Activated effector memory CD4-positive, alpha-beta T cell treated with anti-CD3 and anti-CD28 coated beads, Interleukin-2, amount 50 U/mL, for 16 hours (primary cell): ENCODE measurements at regions not wholly inside any gene's neighbourhood (a gene's known extent, or its start where the extent isn't known, plus 50 kb on each side); places are given as distances from the start of the nearest gene placed in this dataset.

Experiments
- DNase-seq: peaks from one replicate; pipeline ENCODE4 v3.0.0-alpha.2; 2020

- no peak for DNase-seq
These were observed 96.5 kb upstream of the PGRMC2 start for GRCh38 chr4:128384091-128384520.

DNA sequence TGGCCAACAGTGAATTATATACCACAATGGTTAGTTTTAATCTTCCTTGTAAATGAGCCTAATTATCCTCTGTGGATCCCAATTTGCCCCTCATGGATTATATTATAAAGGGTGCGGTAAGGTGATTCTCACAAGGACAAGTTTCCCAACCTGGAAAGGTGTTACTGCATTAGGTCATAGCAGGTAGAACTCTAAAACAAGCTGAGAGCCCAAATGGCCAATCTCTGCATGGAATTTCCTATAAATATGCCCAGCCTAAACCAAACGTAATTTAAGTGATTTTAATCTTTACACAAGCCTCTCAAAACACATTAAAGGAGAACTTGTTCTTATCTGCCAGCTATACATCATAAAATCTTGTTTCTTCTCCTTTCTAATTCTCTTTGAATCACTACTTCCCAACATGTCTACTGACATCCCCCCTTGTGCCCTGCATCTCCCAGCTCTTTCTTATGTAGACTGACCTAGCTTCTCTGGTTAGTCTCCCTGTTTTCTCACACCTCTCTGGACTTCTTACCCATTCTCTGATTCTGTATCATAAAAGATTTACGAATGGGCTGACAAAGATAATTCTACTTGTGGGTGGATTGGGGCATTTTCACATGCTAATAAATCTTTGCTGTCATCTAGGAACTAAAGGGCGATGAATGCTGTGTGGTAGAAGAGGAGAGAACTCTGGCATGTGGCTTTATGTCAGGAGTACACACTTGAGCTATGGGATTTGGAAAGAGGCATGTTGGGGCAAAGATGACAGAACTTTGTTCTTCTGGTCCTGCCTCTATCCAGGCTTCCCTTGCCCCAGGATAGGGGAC is 94.3 kb upstream of the PGRMC2 start:
- no peak for DNase-seq

DNA sequence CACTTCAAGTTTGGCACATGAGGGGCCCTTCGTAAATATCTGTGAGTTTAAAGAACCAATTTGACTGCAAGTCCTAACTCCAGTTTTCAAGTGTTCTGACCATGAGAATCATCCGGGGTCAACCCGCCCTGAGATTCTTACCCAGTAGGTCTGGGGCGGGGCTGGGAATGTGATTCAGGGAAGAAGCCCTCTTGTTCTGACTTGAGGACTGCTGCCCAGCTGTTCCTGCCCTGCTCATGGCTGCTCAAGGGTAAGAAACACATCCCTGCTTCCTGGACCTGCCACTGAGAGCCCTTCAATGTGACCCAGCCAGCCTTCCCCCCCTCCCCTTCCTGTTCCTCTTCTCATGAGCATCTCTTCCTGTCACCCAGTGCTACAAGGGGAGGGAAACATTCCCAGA is 92.7 kb upstream of the PGRMC2 start:
- no peak for DNase-seq

DNA sequence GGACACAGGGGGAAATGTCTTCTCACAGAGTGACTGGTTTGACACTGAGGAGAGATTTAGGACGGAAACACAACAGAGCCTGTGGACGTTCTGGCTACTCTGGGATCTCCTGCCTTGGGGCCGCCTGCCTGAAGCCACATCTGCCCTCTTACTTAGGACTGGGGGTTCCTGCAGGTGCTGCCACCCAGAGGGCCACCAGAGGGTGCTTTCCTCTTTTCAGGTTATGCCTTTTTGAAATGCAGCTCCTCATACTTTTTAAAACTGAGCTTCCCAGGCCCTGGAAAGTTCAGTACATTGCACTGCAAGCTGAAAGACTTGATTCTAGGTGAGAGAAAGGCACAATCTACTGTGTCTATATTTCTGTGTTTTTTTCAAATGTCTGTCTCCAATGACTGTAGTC is 92.2 kb upstream of the PGRMC2 start:
- no peak for DNase-seq

DNA sequence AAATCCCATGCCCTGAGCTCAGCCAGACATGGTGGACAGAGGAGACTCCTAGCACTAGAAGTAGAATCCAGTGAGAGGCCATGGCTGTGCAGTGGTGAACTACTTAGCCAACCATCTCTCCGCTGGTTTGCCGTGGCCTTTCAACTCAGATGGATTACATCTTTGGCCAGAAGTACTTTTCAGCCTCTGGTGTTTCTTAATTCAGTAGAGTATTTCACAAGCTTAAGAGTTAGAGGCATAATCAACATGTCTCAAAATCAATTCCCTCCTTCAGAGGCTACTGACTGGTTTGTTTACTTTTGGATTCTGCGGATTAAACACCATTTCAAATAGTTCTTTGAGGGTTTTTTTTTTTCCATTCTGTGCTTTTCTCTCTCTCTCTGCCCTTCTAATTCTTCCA is 91.1 kb upstream of the PGRMC2 start:
- DNase-seq: no peak

DNA sequence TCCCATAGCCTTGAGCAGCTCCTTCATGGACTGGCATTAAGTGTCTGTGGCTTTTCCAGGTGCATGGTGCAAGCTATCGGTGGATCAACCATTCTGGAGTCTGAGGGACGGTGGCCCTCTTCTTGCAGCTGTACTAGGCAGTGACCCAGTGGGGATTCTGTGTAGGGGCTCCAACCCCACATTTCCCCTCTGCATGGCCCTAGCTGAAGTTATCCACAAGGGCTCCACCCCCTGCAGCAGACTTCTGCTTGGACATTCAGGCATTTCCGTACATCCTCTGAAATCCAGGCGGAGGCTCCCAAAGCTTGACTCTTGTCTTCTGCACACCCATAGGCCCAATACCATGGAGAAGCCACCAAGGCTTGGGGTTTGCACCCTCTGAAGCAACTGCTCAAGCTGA is 89.3 kb upstream of the PGRMC2 start:
- DNase-seq: no peak

- no peak for DNase-seq
These were observed 88.7 kb upstream of the PGRMC2 start for GRCh38 chr4:128376303-128376702.

DNA sequence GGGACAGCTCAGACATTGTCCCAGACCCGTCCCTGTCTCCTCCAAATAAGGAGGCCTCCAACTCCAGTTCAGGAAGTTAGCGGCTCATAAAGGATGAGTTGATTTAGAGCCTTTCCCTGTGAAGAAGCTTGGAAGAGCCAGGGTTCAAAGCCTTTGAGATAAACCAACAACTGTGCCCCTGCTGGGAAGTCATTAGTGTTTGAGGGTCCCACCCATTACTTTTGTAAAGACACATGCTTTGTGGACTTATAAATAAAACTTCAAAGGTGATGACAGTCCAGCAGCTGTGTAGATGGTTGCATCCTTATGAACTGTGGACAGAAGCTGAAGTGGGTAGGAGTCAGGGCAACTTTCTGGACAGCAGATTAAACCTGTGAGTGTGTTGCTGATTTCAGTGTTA is 86.0 kb upstream of the PGRMC2 start:
- no peak for DNase-seq

DNA sequence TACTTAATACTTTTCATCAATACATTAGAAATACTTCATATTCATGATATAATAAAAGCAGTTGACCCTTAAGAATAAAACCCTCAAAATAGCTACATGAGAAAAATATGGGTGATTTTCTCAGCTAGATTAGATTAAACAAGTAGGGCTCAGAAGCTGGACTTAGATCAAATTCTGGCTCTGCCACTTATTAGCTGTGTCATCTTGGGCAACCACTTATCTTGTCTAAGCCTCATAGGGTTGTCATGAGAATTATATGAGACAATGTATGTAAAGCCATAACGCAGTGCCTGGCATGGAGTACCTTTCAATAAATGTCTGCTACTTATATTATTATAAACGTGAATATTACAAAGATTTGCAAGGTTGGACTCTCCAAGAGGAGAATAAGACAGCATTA is 84.3 kb upstream of the PGRMC2 start:
- no peak for DNase-seq

DNA sequence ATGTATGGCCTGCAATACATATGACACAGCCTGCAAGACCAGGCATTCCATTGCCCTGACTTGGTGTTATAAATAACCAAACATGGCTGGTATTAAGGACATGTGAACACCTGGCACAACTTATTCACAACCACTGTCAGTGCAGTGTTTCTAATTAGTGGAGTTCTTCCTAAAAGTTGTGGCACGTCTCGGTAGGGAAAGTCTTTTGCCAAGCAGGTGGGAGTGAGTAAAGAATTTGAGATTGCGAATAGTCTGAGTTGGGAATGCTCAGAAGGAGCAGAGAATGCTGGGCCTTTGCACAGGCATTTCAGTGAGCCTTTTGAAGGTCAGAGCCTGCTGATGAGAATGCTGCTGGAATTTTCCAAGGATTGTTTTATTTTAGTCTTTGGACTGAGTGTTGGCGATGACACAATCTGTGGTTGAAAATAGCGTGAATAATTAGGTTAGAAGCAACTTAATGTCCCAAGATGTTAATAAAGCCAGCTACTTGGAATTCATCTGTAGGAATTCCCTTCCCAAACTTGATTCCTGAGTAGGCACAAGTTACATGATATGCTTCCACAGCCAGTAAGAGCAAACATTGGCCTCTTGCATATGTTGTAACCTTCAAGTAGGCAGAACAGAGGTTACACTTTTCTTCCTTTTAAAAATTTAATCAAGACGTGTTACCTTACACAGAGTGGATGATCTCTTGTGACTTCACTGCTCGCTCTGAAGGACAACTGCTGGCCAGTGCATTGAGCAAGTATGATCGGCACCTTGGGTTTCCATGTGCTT is 83.6 kb upstream of the PGRMC2 start:
- no peak for DNase-seq

DNA sequence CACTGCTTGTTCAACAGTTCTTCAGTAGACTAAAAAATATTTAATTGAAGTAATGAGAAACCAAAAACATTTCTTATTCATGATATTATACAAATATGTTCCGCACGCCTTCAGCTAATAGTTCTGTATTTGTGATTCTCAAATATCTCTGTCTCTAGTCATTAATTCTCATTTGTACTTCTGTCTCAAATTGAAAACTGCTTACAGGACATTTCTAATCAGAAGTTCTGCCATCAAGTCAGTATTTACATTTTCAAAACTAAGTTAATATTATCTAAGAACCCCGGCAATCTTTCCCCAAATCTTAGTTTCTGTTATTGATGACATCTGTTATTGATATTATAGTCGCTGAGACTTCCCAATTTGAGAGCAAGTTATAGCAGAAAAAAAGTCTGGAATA is 78.6 kb upstream of the PGRMC2 start:
- DNase-seq: no peak

- DNase-seq: no peak
These were observed 77.0 kb upstream of the PGRMC2 start for GRCh38 chr4:128364565-128364964.

GRCh38 chr4:128363966-128364365 is 76.4 kb upstream of the PGRMC2 start:
- DNase-seq: no peak

DNA sequence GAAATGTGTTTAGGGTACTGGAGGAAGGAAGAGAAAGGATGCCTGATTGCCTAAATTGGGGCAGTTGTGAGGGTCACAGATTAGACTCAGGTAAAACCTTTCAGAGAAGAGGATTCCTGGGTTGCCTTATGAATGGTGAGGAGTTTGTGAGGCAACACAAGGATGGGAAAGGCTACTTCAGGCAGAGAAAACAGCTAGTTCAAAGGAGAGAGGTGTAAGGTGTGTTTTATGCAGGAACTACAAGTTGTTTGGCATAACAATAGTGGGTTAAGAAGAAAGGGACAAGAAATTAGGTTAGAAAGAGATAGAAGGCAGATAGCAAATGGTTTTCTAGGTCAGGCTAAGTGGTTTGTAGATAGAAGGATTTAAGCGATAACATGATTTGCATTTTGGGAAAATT is 75.1 kb upstream of the PGRMC2 start:
- no peak for DNase-seq

GRCh38 chr4:128359422-128359821 is 71.8 kb upstream of the PGRMC2 start:
- no peak for DNase-seq

GRCh38 chr4:128358913-128359279 is 71.3 kb upstream of the PGRMC2 start:
- DNase-seq: no peak

DNA sequence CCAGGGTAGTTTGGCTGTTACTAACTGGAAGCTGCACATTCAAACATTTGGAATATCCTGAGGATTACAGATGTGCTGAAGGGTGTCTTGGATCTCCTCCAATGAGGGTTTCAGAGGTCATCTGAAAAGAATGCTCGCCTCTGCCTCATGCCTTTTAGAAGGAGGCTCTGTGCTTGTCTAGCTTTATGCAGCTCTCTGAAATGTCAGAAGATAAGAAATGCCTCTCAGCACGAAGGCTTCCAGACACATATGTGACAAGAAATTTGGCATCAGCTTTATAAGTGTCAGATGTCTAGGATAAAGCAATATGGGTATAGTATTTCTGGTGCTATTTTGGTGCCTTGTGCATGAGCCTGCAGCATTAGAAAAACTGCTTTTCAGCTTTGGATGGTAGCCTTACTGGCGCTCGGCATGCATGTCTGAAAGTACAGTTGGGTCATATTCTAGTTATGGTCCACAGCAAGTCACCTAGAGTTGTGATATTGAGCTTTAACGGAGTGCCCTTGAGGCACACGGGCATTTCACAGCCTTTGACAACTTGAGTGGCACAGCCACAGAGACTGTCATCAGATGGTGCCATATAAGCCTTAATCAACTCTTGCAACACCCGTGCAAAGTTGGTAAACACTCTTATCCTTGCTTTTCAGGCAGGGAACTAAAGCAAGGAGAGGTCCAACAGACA is 70.8 kb upstream of the PGRMC2 start:
- DNase-seq: no peak

DNA sequence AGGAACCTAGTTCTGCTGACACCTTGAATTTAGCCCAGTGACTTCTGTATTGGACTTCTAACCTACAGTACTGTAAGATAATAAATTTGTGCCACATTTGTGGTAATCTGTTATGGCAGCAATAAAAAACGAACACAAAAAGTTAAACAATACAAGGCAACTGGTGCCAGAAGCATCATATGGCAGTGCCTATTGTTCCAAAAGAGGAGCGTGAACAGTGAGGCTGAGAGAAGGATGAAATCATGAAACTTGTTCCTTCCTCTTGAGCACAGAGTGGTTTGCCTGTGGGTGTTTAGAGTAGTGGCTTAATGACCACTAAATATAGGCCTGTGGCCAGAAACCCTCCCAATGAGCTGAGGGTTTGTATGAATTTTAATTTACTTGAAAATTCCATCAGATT is 69.7 kb upstream of the PGRMC2 start:
- no peak for DNase-seq

DNA sequence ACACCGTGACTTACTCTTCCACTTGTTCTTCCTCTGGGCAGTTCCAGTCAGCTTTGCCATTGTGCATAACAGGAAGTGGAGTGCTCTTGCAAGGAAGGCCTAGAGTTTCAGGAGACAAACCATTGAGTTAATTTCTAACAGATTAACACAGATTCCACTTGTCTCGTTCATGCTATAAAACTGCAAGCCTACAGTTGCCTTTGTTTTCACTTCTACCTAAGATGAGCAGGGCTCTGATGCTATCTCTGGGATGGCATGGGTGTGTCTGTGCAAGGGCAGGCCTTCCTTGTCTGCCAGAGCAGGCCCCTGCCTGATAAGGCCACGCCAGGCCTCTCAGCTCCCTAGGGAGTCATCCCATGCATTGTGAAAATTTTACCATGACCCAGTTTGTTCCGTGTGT is 67.7 kb upstream of the PGRMC2 start:
- no peak for DNase-seq

GRCh38 chr4:128354205-128354821 is 66.7 kb upstream of the PGRMC2 start:
- no peak for DNase-seq

DNA sequence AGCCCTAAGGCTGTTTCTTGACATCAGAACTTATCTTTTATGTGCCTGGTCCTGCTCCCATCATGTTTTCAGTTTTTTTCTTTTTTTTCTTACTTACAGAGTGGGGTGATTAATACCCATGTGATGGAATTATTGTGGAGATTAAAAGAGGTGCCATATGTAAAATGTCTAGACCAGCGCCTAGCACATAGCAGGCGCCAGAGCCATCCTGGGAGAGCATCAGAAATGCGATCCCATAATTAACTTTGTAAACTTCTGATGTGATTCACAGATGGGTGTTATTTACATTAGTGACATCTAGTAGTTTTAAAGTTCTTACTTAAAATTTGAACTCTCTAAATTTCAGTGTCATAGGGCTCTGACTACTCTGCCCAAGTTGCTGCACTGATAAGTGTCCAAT is 66.2 kb upstream of the PGRMC2 start:
- DNase-seq: no peak

GRCh38 chr4:128351502-128351901 is 63.9 kb upstream of the PGRMC2 start:
- no peak for DNase-seq

GRCh38 chr4:128350449-128351045 is 62.9 kb upstream of the PGRMC2 start:
- no peak for DNase-seq
